ENCODE measurements at regions not wholly inside any gene's neighbourhood (a gene's known extent, or its start where the extent isn't known, plus 50 kb on each side); places are given as distances from the start of the nearest gene placed in this dataset.

DNA sequence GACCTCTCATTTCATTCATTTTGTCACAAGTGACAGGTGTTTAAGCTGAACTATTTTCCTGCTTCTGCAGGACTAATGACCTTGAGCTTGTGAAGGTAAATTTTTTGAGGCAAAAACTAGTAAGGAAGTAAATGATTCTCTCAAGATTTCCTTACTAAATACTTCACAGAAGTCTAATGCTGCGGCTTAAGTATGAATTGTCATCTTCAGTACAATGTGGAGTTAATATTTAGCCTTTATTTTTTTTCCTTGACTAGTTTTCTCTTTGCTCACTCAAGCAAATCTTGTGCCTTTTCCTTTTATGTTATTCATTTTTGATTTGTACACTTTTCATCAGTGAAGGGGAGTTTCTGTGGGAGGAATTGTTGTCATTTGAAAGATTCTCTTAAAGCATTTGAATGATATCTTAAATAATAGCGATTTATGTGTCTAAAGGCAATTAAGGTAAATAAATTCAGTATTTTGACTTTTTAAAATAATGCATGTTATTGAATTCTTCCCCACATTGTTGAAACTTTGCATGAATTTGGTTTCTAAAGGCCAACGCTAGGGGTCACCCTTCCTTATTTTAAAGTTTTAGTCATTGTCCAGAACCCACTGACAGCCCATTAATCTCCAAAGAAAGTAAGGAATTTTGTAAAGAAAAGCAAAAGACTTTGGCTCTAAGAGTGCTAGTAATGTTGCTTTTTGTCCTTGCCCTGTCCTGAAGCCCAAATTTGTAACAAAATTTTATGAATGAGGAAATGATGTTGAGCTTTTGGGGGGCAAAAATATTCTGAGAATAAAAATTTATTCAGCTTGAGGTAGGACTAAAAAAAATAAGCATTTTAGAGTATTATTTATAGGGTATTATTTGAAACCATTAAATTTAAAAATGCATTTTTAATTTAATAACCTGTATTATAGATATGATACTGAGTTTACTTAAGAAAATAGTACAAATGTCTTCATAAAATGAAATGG is 157.4 kb upstream of the LAMA2 start:
- Histone ChIP-seq H3K4me2 (ENCODE audit: low read length) (no peak overlapping the region), H4K20me1 (ENCODE audit: insufficient read depth, low read length) (no peaks in the 10 kb centered on the region), H3K27ac (ENCODE audit: low read depth, low read length, poor library complexity, severe bottlenecking) (no peak overlapping the region), H3K79me2 (ENCODE audit: insufficient read depth, low read depth, low read length) (no peaks in the 10 kb centered on the region), H3K9me3 (ENCODE audit: low read length) (no peaks in the 10 kb centered on the region), H3K36me3 (ENCODE audit: insufficient read depth, low read length) (no peaks in the 10 kb centered on the region), H2AFZ (ENCODE audit: low read length) (no peak overlapping the region), H3K4me3 (ENCODE audit: low read depth, low read length, poor library complexity, severe bottlenecking) (no peak overlapping the region), H3K4me1 (ENCODE audit: insufficient read depth, low read length, poor library complexity, severe bottlenecking) (no peaks in the 10 kb centered on the region), H3K9me2 (ENCODE audit: insufficient read depth, low read length) (no peaks in the 10 kb centered on the region)
- CTCF ChIA-PET (ENCODE audit: unreplicated experiment) = no interaction called here
- TF ChIP-seq, protein P1, sequence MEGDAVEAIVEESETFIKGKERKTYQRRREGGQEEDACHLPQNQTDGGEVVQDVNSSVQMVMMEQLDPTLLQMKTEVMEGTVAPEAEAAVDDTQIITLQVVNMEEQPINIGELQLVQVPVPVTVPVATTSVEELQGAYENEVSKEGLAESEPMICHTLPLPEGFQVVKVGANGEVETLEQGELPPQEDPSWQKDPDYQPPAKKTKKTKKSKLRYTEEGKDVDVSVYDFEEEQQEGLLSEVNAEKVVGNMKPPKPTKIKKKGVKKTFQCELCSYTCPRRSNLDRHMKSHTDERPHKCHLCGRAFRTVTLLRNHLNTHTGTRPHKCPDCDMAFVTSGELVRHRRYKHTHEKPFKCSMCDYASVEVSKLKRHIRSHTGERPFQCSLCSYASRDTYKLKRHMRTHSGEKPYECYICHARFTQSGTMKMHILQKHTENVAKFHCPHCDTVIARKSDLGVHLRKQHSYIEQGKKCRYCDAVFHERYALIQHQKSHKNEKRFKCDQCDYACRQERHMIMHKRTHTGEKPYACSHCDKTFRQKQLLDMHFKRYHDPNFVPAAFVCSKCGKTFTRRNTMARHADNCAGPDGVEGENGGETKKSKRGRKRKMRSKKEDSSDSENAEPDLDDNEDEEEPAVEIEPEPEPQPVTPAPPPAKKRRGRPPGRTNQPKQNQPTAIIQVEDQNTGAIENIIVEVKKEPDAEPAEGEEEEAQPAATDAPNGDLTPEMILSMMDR (conservative IDR thresholded peaks at IDR 0.05; ENCODE audit: low read length) = peak; percentile 86
- TF ChIP-seq EZH2phosphoT487 (IDR thresholded peaks at IDR 0.05; ENCODE audit: borderline replicate concordance, low read depth, low read length) = no peak
- intact Hi-C loops (cut with micrococcal nuclease; ENCODE audit: unreplicated experiment) = loop anchor here (5.0 kb wide), 2 partner anchors 527 to 647 kb away; no protein-coding TSS in a partner anchor
- POLR2A ChIA-PET = interaction anchor here (0.7 kb wide), 1 partner anchor 222 kb away, joined by 3 read pairs; no protein-coding TSS in a partner anchor
- BruUV-seq (replicated peaks) = no TSS peak
- peak; percentile 20 for DNase-seq (ENCODE audit: low spot score)

DNA sequence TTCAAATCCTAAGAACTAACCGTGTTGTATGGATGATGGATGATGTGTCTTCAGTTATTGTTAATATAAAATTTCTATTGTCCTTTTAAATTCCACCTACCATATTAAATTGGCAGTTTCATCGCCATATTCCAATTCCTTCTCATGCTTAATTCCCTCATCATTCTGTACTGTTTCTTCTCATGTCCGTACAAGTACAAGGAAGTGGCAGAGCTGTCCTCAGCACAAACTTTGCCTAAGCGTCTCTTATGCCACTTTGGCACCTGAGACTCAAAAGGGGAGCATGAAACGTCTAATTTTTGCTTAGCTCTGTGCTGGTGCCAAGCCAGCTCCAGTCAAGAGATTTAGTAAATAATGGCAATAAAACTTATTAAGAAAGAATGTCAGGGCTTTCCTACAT is 158.2 kb upstream of the LAMA2 start:
- Histone ChIP-seq H3K79me2 (ENCODE audit: insufficient read depth, low read depth, low read length) (no peaks in the 10 kb centered on the region), H3K4me2 (ENCODE audit: low read length) (no peak overlapping the region), H3K9me3 (ENCODE audit: low read length) (no peaks in the 10 kb centered on the region), H3K36me3 (ENCODE audit: insufficient read depth, low read length) (no peaks in the 10 kb centered on the region), H3K27ac (ENCODE audit: low read depth, low read length, poor library complexity, severe bottlenecking) (no peak overlapping the region), H4K20me1 (ENCODE audit: insufficient read depth, low read length) (no peaks in the 10 kb centered on the region), H3K4me3 (ENCODE audit: low read depth, low read length, poor library complexity, severe bottlenecking) (no peak overlapping the region), H3K9me2 (ENCODE audit: insufficient read depth, low read length) (no peaks in the 10 kb centered on the region), H2AFZ (ENCODE audit: low read length) (no peak overlapping the region), H3K4me1 (ENCODE audit: insufficient read depth, low read length, poor library complexity, severe bottlenecking) (no peaks in the 10 kb centered on the region)
- DNase-seq (ENCODE audit: low spot score) = no peak
- CTCF ChIA-PET (ENCODE audit: unreplicated experiment) = no interaction called here
- no peak for TF ChIP-seq EZH2phosphoT487 (IDR thresholded peaks at IDR 0.05; ENCODE audit: borderline replicate concordance, low read depth, low read length)
- TF ChIP-seq, protein P1 (conservative IDR thresholded peaks at IDR 0.05; ENCODE audit: low read length) = no peak
- BruUV-seq (replicated peaks) = no TSS peak
- POLR2A ChIA-PET = no interaction called here
- intact Hi-C loops (cut with micrococcal nuclease; ENCODE audit: unreplicated experiment) = loop anchor here (5.0 kb wide), 2 partner anchors 528 to 648 kb away; no protein-coding TSS in a partner anchor

DNA sequence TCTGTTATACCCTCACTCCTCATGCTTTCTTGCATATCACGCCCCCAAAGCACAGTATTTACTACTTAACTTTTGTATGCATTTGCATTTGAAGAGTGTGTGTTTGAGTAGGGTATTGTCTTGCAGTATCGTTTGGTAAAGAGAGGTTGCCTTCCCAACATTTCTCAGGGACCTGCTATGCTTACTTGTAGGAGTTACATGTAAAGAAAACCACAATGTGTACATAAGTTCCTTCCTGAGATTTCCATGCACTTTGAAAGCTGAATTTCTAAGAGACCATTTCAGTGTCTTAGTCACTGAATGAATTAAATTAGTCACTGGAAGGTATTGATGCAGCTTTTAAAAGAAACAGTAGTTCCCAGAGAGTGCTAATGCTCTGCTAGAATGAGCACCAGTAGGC is 159.3 kb upstream of the LAMA2 start:
- H3K79me2 ChIP-seq (ENCODE audit: insufficient read depth, low read depth, low read length) = no peaks in the 10 kb centered on the region
- H3K36me3 ChIP-seq (ENCODE audit: insufficient read depth, low read length) = no peaks in the 10 kb centered on the region
- TF ChIP-seq, protein P1 (conservative IDR thresholded peaks at IDR 0.05; ENCODE audit: low read length) = no peak
- intact Hi-C loops (cut with micrococcal nuclease; ENCODE audit: unreplicated experiment) = no loop called here
- POLR2A ChIA-PET = no interaction called here
- H3K27ac ChIP-seq (ENCODE audit: low read depth, low read length, poor library complexity, severe bottlenecking) = no peak overlapping the region
- no peaks in the 10 kb centered on the region for H3K9me2 ChIP-seq (ENCODE audit: insufficient read depth, low read length)
- H3K9me3 ChIP-seq (ENCODE audit: low read length) = no peaks in the 10 kb centered on the region
- no peaks in the 10 kb centered on the region for H4K20me1 ChIP-seq (ENCODE audit: insufficient read depth, low read length)
- no peak overlapping the region for H3K4me3 ChIP-seq (ENCODE audit: low read depth, low read length, poor library complexity, severe bottlenecking)
- H3K4me2 ChIP-seq (ENCODE audit: low read length) = no peak overlapping the region
- no peak overlapping the region for H2AFZ ChIP-seq (ENCODE audit: low read length)
- DNase-seq (ENCODE audit: low spot score) = no peak
- CTCF ChIA-PET (ENCODE audit: unreplicated experiment) = no interaction called here
- no TSS peak for BruUV-seq (replicated peaks)
- H3K4me1 ChIP-seq (ENCODE audit: insufficient read depth, low read length, poor library complexity, severe bottlenecking) = no peaks in the 10 kb centered on the region
